ENCODE measurements at regions not wholly inside any gene's neighbourhood (a gene's known extent, or its start where the extent isn't known, plus 50 kb on each side); places are given as distances from the start of the nearest gene placed in this dataset.

GRCh38 chr1:213690341-213690917 lies 297.3 kb upstream of the PROX1 start:
- H3K36me3 ChIP-seq (ENCODE audit: insufficient read depth, low read length) = no peaks in the 10 kb centered on the region
- Mint-ChIP-seq H3K4me3 (ENCODE audit: unreplicated experiment) (no peak overlapping the region), H3K9me3 (ENCODE audit: unreplicated experiment) (no peaks in the 10 kb centered on the region), H3K27ac (ENCODE audit: unreplicated experiment) (no peak overlapping the region), H3K27me3 (ENCODE audit: low read depth, unreplicated experiment) (peaks cover 29% of the 10 kb centered on the region), H3K36me3 (ENCODE audit: low read depth, unreplicated experiment) (no peaks in the 10 kb centered on the region), H3K4me1 (ENCODE audit: low read depth, unreplicated experiment) (no peaks in the 10 kb centered on the region)
- H2AFZ ChIP-seq (ENCODE audit: low read depth, low read length) = no peak overlapping the region
- H3K9ac ChIP-seq (ENCODE audit: low read length) = no peak overlapping the region
- TF ChIP-seq, protein P1, sequence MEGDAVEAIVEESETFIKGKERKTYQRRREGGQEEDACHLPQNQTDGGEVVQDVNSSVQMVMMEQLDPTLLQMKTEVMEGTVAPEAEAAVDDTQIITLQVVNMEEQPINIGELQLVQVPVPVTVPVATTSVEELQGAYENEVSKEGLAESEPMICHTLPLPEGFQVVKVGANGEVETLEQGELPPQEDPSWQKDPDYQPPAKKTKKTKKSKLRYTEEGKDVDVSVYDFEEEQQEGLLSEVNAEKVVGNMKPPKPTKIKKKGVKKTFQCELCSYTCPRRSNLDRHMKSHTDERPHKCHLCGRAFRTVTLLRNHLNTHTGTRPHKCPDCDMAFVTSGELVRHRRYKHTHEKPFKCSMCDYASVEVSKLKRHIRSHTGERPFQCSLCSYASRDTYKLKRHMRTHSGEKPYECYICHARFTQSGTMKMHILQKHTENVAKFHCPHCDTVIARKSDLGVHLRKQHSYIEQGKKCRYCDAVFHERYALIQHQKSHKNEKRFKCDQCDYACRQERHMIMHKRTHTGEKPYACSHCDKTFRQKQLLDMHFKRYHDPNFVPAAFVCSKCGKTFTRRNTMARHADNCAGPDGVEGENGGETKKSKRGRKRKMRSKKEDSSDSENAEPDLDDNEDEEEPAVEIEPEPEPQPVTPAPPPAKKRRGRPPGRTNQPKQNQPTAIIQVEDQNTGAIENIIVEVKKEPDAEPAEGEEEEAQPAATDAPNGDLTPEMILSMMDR (IDR thresholded peaks at IDR 0.05; ENCODE audit: insufficient read depth, low read depth, low read length) = no peak
- TF ChIP-seq EZH2 (IDR thresholded peaks at IDR 0.05; ENCODE audit: insufficient read depth, low read length) = no peak
- no peaks in the 10 kb centered on the region for H3K79me2 ChIP-seq (ENCODE audit: insufficient read depth, low read length)
- H3K4me2 ChIP-seq (ENCODE audit: low read length) = no peak overlapping the region
- no peak for DNase-seq (ENCODE audit: low read depth)
- H3K9me3 ChIP-seq (ENCODE audit: insufficient read depth, low read depth, low read length) = no peaks in the 10 kb centered on the region
- no peak for FAIRE-seq
- no peak overlapping the region for H3K27ac ChIP-seq (ENCODE audit: low read depth, low read length)
- no peaks in the 10 kb centered on the region for H3K4me1 ChIP-seq (ENCODE audit: insufficient read depth, low read length)
- no peaks in the 10 kb centered on the region for H3K27me3 ChIP-seq (ENCODE audit: insufficient read depth, low read length)
- no peaks in the 10 kb centered on the region for H4K20me1 ChIP-seq (ENCODE audit: insufficient read depth, low read length)
- no peak overlapping the region for H3K4me3 ChIP-seq (ENCODE audit: insufficient read depth, low read depth, low read length)

DNA sequence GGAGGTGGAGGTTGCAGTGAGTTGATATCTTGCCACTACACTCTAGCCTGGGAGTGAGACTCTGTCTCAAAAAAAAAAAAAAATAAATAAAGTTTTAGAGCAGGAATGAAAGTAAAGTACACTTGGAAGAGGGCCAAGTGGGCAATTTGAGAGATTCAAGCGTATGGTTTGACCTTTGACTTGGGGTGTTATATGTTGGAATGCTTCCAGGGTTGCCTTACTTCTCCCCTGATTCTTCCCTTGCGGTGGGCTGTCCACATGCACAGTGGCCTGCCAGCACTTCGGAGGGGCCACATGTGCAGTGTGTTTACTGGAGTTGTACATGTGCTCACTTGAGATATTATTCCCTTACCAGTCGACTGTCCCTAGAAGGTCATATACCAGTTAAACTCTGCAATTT lies 295.5 kb upstream of the PROX1 start:
- no peak for TF ChIP-seq EZH2 (IDR thresholded peaks at IDR 0.05; ENCODE audit: insufficient read depth, low read length)
- TF ChIP-seq, protein P1 (IDR thresholded peaks at IDR 0.05; ENCODE audit: insufficient read depth, low read depth, low read length) = no peak
- H4K20me1 ChIP-seq (ENCODE audit: insufficient read depth, low read length) = no peaks in the 10 kb centered on the region
- Mint-ChIP-seq H3K27me3 (ENCODE audit: low read depth, unreplicated experiment) (peaks cover 29% of the 10 kb centered on the region), H3K36me3 (ENCODE audit: low read depth, unreplicated experiment) (no peaks in the 10 kb centered on the region), H3K4me1 (ENCODE audit: low read depth, unreplicated experiment) (no peaks in the 10 kb centered on the region), H3K9me3 (ENCODE audit: unreplicated experiment) (no peaks in the 10 kb centered on the region), H3K27ac (ENCODE audit: unreplicated experiment) (no peak overlapping the region), H3K4me3 (ENCODE audit: unreplicated experiment) (no peak overlapping the region)
- no peaks in the 10 kb centered on the region for H3K4me1 ChIP-seq (ENCODE audit: insufficient read depth, low read length)
- no peak overlapping the region for H3K9ac ChIP-seq (ENCODE audit: low read length)
- no peak for DNase-seq (ENCODE audit: low read depth)
- H3K27ac ChIP-seq (ENCODE audit: low read depth, low read length) = no peak overlapping the region
- no peak overlapping the region for H3K4me3 ChIP-seq (ENCODE audit: insufficient read depth, low read depth, low read length)
- H3K4me2 ChIP-seq (ENCODE audit: low read length) = no peak overlapping the region
- H3K79me2 ChIP-seq (ENCODE audit: insufficient read depth, low read length) = no peaks in the 10 kb centered on the region
- FAIRE-seq = no peak
- H3K9me3 ChIP-seq (ENCODE audit: insufficient read depth, low read depth, low read length) = no peaks in the 10 kb centered on the region
- H2AFZ ChIP-seq (ENCODE audit: low read depth, low read length) = no peak overlapping the region
- no peaks in the 10 kb centered on the region for H3K36me3 ChIP-seq (ENCODE audit: insufficient read depth, low read length)
- no peaks in the 10 kb centered on the region for H3K27me3 ChIP-seq (ENCODE audit: insufficient read depth, low read length)

GRCh38 chr1:213693864-213694263 lies 293.9 kb upstream of the PROX1 start:
- Histone ChIP-seq H3K9ac (ENCODE audit: low read length) (no peak overlapping the region), H3K36me3 (ENCODE audit: insufficient read depth, low read length) (no peaks in the 10 kb centered on the region)

More at GRCh38 chr1:213693864-213694263, 293.9 kb upstream of the PROX1 start:
- no peak overlapping the region for H3K4me2 ChIP-seq (ENCODE audit: low read length)
- H4K20me1 ChIP-seq (ENCODE audit: insufficient read depth, low read length) = no peaks in the 10 kb centered on the region
- H2AFZ ChIP-seq (ENCODE audit: low read depth, low read length) = no peak overlapping the region
- H3K27ac ChIP-seq (ENCODE audit: low read depth, low read length) = no peak overlapping the region
- no peaks in the 10 kb centered on the region for H3K79me2 ChIP-seq (ENCODE audit: insufficient read depth, low read length)
- DNase-seq (ENCODE audit: low read depth) (no peak), FAIRE-seq (no peak)
- H3K9me3 ChIP-seq (ENCODE audit: insufficient read depth, low read depth, low read length) = no peaks in the 10 kb centered on the region
- H3K27me3 Mint-ChIP-seq (ENCODE audit: low read depth, unreplicated experiment) = peaks cover 26% of the 10 kb centered on the region
- no peaks in the 10 kb centered on the region for H3K9me3 Mint-ChIP-seq (ENCODE audit: unreplicated experiment)
- no peak overlapping the region for H3K4me3 Mint-ChIP-seq (ENCODE audit: unreplicated experiment)
- TF ChIP-seq, protein P1 (IDR thresholded peaks at IDR 0.05; ENCODE audit: insufficient read depth, low read depth, low read length) = no peak
- no peak for TF ChIP-seq EZH2 (IDR thresholded peaks at IDR 0.05; ENCODE audit: insufficient read depth, low read length)
- H3K36me3 Mint-ChIP-seq (ENCODE audit: low read depth, unreplicated experiment) = no peaks in the 10 kb centered on the region
- no peak overlapping the region for H3K4me3 ChIP-seq (ENCODE audit: insufficient read depth, low read depth, low read length)
- H3K4me1 Mint-ChIP-seq (ENCODE audit: low read depth, unreplicated experiment) = peaks cover 1% of the 10 kb centered on the region
- no peaks in the 10 kb centered on the region for H3K4me1 ChIP-seq (ENCODE audit: insufficient read depth, low read length)
- no peak overlapping the region for H3K27ac Mint-ChIP-seq (ENCODE audit: unreplicated experiment)
- H3K27me3 ChIP-seq (ENCODE audit: insufficient read depth, low read length) = no peaks in the 10 kb centered on the region
